Liver (tissue), 7 donors: ENCODE measurements at regions not wholly inside any gene's neighbourhood (a gene's known extent, or its start where the extent isn't known, plus 50 kb on each side); places are given as distances from the start of the nearest gene placed in this dataset.

Experiments used
- DNase-seq: peaks from one replicate; pipeline ENCODE4 v3.0.0-alpha.2; 2017; ENCODE audit warnings: low spot score
- H3K27ac ChIP-seq, 2 donors: one replicate each; pipeline ENCODE4 v1.7.0; 2013; ENCODE audit warnings: inconsistent platforms in 2 of 2, low read length in 2 of 2, control low read depth in 1 of 2, low read depth in 1 of 2, mild to moderate bottlenecking in 1 of 2
- H3K27me3 ChIP-seq, 4 donors: one replicate each; pipeline versions ENCODE4 v1.6.1 to v1.7.0; 2013; ENCODE audit warnings: low read length in 3 of 4, inconsistent platforms in 1 of 4, mild to moderate bottlenecking in 1 of 4, moderate library complexity in 1 of 4; ENCODE audit not compliant: control insufficient read depth in 4 of 4, insufficient read depth in 4 of 4
- H3K36me3 ChIP-seq, 4 donors: one replicate each; pipeline versions ENCODE4 v1.6.1 to v1.7.0; 2013; ENCODE audit warnings: low read length in 3 of 4, mild to moderate bottlenecking in 3 of 4, low read depth in 1 of 4, moderate library complexity in 1 of 4; ENCODE audit not compliant: control insufficient read depth in 4 of 4, insufficient read depth in 3 of 4
- H3K4me1 ChIP-seq, 4 donors: one replicate each; pipeline versions ENCODE4 v1.6.1 to v1.7.0; 2013; ENCODE audit warnings: low read length in 3 of 4, mild to moderate bottlenecking in 3 of 4, moderate library complexity in 1 of 4; ENCODE audit not compliant: control insufficient read depth in 4 of 4, insufficient read depth in 4 of 4
- H3K4me3 ChIP-seq, 3 donors: one replicate each; pipeline versions ENCODE4 v1.6.1 to v1.7.0; 2013; ENCODE audit warnings: low read length in 3 of 3, control low read depth in 1 of 3, low read depth in 1 of 3, mild to moderate bottlenecking in 1 of 3
- H3K9ac ChIP-seq, 2 donors: one replicate each; pipeline ENCODE4 v1.7.0; 2013; ENCODE audit warnings: low read length in 2 of 2, mild to moderate bottlenecking in 2 of 2, moderate library complexity in 2 of 2, control low read depth in 1 of 2, low read depth in 1 of 2
- H3K9me3 ChIP-seq, 4 donors: one replicate each; pipeline versions ENCODE4 v1.6.1 to v1.7.0; 2013; ENCODE audit warnings: low read length in 3 of 4; ENCODE audit not compliant: control insufficient read depth in 4 of 4
- ATF3 ChIP-seq: IDR thresholded peaks from 2 replicates; pipeline ENCODE4 v1.6.1; 2016; ENCODE audit warnings: antibody characterized with exemption
- EGR1 ChIP-seq, 2 donors: IDR thresholded peaks; 2 replicates each; pipeline ENCODE4 v1.6.1; 2016 to 2018; ENCODE audit warnings: antibody characterized with exemption in 2 of 2, low read depth in 2 of 2
- FOXA1 ChIP-seq: IDR thresholded peaks from 2 replicates; pipeline ENCODE4 v1.6.1; 2016; ENCODE audit warnings: antibody characterized with exemption
- FOXA2 ChIP-seq: IDR thresholded peaks from 2 replicates; pipeline ENCODE4 v1.6.1; 2016; ENCODE audit warnings: antibody characterized with exemption
- GABPA ChIP-seq, 2 donors: IDR thresholded peaks in 1 of 2; conservative IDR thresholded peaks in 1 of 2; 2 replicates each; pipeline ENCODE4 v1.6.1; 2016; ENCODE audit warnings: antibody characterized with exemption in 2 of 2, mild to moderate bottlenecking in 1 of 2, moderate library complexity in 1 of 2
- HNF4A ChIP-seq, 2 donors: conservative IDR thresholded peaks; 2 replicates each; pipeline ENCODE4 v1.6.1; 2016; ENCODE audit warnings: antibody characterized with exemption in 2 of 2, mild to moderate bottlenecking in 2 of 2
- HNF4G ChIP-seq: IDR thresholded peaks from 2 replicates; pipeline ENCODE4 v1.6.1; 2016; ENCODE audit warnings: antibody characterized with exemption
- JUND ChIP-seq, 2 donors: IDR thresholded peaks; 2 replicates each; pipeline ENCODE4 v1.6.1; 2016; ENCODE audit warnings: antibody characterized with exemption in 2 of 2
- NR2F2 ChIP-seq: IDR thresholded peaks from 2 replicates; pipeline ENCODE4 v1.6.1; 2016; ENCODE audit warnings: antibody characterized with exemption
- RAD21 ChIP-seq, 2 donors: IDR thresholded peaks; 2 replicates each; pipeline ENCODE4 v1.6.1; 2016; ENCODE audit warnings: antibody characterized with exemption in 2 of 2, mild to moderate bottlenecking in 2 of 2
- REST ChIP-seq: IDR thresholded peaks from 2 replicates; pipeline ENCODE4 v1.6.1; 2016; ENCODE audit warnings: antibody characterized with exemption, mild to moderate bottlenecking
- RXRA ChIP-seq, 2 donors: IDR thresholded peaks; 2 replicates each; pipeline ENCODE4 v1.6.1; 2017 to 2018; ENCODE audit warnings: antibody characterized with exemption in 2 of 2, mild to moderate bottlenecking in 1 of 2
- SP1 ChIP-seq: IDR thresholded peaks from 2 replicates; pipeline ENCODE4 v1.6.1; 2018; ENCODE audit warnings: antibody characterized with exemption, mild to moderate bottlenecking
- TAF1 ChIP-seq: conservative IDR thresholded peaks from 2 replicates; pipeline ENCODE4 v1.6.1; 2016; ENCODE audit warnings: antibody characterized with exemption, mild to moderate bottlenecking
- YY1 ChIP-seq: IDR thresholded peaks from 2 replicates; pipeline ENCODE4 v1.6.1; 2016; ENCODE audit warnings: antibody characterized with exemption, mild to moderate bottlenecking
- ZBTB33 ChIP-seq: IDR thresholded peaks from 2 replicates; pipeline ENCODE4 v1.6.1; 2016; ENCODE audit warnings: antibody characterized with exemption
- whole genome bisulfite sequencing: extraction: QIAGEN DNeasy Blood & Tissue Kit; methylation state at CpG from one replicate; pipeline ENCODE4 v1.1.7; 2013; 5-methylcytosine and 5-hydroxymethylcytosine counted together
- TF ChIP-seq, protein P1 (sequence below): IDR thresholded peaks from 2 replicates; pipeline ENCODE4 v1.6.1; 2016; ENCODE audit warnings: antibody characterized with exemption
- donor health status: healthy.
- donor health status: healthy.
- donor health status: healthy.
- donor health status: healthy.

DNA sequence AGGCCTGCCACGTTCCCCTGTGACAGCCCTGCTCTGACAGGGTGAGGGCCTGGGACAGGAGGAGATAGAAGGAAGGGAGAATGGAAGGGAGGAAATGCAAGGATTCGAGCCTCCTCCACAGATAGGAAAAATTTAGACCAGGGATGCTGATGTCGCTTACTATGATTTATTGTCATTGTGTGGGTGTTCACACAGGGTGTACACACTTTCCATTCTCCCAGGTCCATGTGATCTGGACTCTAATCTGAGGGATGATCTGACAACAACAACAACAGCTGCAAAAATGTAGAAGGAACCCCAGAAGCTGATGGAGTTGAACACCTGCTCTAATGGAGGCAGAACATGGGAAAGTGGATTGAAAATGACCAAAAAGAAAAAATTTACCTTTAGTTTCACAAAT lies 231.7 kb upstream of the TNP1 start:
- no peak for TF ChIP-seq ZBTB33
- TF ChIP-seq NR2F2: no peak
- TF ChIP-seq HNF4G: no peak
- no peak for TF ChIP-seq REST
- no peak for TF ChIP-seq RAD21 (IDR thresholded peaks at IDR 0.05)
- TF ChIP-seq FOXA1: no peak
- no peak for TF ChIP-seq SP1
- no peak for TF ChIP-seq EGR1 (IDR thresholded peaks at IDR 0.05; ENCODE audit: low read depth in 2 of 2)
- TF ChIP-seq TAF1: no peak
- TF ChIP-seq, protein P1, sequence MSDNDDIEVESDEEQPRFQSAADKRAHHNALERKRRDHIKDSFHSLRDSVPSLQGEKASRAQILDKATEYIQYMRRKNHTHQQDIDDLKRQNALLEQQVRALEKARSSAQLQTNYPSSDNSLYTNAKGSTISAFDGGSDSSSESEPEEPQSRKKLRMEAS: no peak
- no peak for TF ChIP-seq FOXA2
- no peak for TF ChIP-seq HNF4A (conservative IDR thresholded peaks at IDR 0.05)
- TF ChIP-seq RXRA (IDR thresholded peaks at IDR 0.05): no peak
- TF ChIP-seq ATF3: no peak
- TF ChIP-seq YY1: no peak
- H3K27ac ChIP-seq: no peak overlapping the region
- WGBS: 75% methylated on average over 3 of the region's 3 CpGs
- H3K9ac ChIP-seq: no peak overlapping the region
- no peaks in the 10 kb centered on the region for H3K9me3 ChIP-seq
- no peak for DNase-seq
- H3K4me3 ChIP-seq: no peak overlapping the region
- no peaks in the 10 kb centered on the region for H3K4me1 ChIP-seq
- no peaks in the 10 kb centered on the region for H3K27me3 ChIP-seq
- no peaks in the 10 kb centered on the region for H3K36me3 ChIP-seq

GRCh38 chr2:217090884-217091283 lies 231.0 kb upstream of the TNP1 start:
- Histone ChIP-seq H3K4me1 (no peaks in the 10 kb centered on the region), H3K27me3 (no peaks in the 10 kb centered on the region), H3K9me3 (no peaks in the 10 kb centered on the region), H3K36me3 (no peaks in the 10 kb centered on the region), H3K27ac (no peak overlapping the region), H3K4me3 (no peak overlapping the region), H3K9ac (no peak overlapping the region)
- TF ChIP-seq HNF4G (no peak), SP1 (no peak), FOXA2 (no peak), HNF4A (conservative IDR thresholded peaks at IDR 0.05) (no peak), JUND (IDR thresholded peaks at IDR 0.05) (no peak), REST (no peak), NR2F2 (no peak), FOXA1 (no peak), EGR1 (IDR thresholded peaks at IDR 0.05; ENCODE audit: low read depth in 2 of 2) (no peak), GABPA (IDR thresholded peaks at IDR 0.05 in 1 of 2, conservative IDR thresholded peaks at IDR 0.05 in 1 of 2) (no peak)
- DNase-seq: no peak
- 82% methylated on average over 3 of the region's 3 CpGs for WGBS
